ENCODE measurements at regions not wholly inside any gene's neighbourhood (a gene's known extent, or its start where the extent isn't known, plus 50 kb on each side); places are given as distances from the start of the nearest gene placed in this dataset.

DNA sequence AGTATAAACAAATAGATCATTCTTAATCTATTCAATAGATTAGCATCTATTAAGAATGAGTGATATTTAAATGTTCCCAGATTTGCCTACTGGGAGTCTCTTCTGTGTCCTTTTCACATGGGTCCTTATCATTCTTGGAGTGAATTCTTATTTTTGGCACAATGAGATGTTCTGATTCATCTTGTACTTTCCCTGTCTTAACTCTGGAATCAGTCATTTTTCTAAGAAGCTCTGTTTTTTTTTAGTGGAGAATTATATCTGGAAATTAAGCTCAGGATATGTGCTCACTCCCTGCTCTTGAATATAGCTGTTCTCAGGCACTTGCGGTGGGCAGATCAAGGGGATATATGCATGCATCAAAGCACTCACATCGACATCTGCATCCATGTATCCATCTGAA lies 625.3 kb upstream of the HS3ST1 start:
- TF ChIP-seq, protein P1, sequence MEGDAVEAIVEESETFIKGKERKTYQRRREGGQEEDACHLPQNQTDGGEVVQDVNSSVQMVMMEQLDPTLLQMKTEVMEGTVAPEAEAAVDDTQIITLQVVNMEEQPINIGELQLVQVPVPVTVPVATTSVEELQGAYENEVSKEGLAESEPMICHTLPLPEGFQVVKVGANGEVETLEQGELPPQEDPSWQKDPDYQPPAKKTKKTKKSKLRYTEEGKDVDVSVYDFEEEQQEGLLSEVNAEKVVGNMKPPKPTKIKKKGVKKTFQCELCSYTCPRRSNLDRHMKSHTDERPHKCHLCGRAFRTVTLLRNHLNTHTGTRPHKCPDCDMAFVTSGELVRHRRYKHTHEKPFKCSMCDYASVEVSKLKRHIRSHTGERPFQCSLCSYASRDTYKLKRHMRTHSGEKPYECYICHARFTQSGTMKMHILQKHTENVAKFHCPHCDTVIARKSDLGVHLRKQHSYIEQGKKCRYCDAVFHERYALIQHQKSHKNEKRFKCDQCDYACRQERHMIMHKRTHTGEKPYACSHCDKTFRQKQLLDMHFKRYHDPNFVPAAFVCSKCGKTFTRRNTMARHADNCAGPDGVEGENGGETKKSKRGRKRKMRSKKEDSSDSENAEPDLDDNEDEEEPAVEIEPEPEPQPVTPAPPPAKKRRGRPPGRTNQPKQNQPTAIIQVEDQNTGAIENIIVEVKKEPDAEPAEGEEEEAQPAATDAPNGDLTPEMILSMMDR (IDR thresholded peaks at IDR 0.05): no peak
- no peak for TF ChIP-seq RCOR1 (IDR thresholded peaks at IDR 0.05; ENCODE audit: low read length)
- TF ChIP-seq, protein P2, sequence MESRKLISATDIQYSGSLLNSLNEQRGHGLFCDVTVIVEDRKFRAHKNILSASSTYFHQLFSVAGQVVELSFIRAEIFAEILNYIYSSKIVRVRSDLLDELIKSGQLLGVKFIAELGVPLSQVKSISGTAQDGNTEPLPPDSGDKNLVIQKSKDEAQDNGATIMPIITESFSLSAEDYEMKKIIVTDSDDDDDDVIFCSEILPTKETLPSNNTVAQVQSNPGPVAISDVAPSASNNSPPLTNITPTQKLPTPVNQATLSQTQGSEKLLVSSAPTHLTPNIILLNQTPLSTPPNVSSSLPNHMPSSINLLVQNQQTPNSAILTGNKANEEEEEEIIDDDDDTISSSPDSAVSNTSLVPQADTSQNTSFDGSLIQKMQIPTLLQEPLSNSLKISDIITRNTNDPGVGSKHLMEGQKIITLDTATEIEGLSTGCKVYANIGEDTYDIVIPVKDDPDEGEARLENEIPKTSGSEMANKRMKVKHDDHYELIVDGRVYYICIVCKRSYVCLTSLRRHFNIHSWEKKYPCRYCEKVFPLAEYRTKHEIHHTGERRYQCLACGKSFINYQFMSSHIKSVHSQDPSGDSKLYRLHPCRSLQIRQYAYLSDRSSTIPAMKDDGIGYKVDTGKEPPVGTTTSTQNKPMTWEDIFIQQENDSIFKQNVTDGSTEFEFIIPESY (IDR thresholded peaks at IDR 0.05; ENCODE audit: borderline replicate concordance, low read depth): no peak
- no peak for TF ChIP-seq EP300 (IDR thresholded peaks at IDR 0.05; ENCODE audit: borderline replicate concordance in 1 of 2, low read depth in 1 of 2, low read length in 1 of 2)
- TF ChIP-seq, protein P3, sequence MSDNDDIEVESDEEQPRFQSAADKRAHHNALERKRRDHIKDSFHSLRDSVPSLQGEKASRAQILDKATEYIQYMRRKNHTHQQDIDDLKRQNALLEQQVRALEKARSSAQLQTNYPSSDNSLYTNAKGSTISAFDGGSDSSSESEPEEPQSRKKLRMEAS (IDR thresholded peaks at IDR 0.05; ENCODE audit: low read depth): no peak
